ENCODE measurements at regions not wholly inside any gene's neighbourhood (a gene's known extent, or its start where the extent isn't known, plus 50 kb on each side); places are given as distances from the start of the nearest gene placed in this dataset.

DNA sequence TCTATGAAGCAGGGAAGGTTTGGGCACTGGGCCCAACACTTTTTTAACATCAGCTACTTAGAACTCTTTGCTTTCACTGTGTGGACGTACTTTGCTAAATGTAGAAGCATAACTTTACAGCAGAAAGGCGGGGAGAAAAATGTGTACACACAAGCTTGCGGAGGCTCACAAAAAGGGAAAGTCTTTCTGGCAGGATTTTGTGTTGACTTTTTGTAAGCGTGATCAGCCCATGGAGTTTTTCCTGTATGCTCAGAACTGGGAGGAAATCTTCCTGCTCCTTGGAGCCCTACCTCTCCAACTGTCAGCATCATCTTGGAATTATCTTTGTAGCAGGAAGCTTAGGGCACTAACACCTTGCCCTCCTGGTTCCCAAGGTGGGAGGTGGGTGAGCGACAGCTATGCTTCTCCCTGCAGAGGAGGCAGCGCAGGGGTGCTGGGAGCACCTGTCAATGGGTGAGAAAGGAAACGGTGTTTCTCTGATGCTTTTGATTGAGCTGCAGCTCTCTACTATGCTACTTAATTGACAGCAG is 321.9 kb downstream of the GADD45G start:
- intact Hi-C loops (cut with micrococcal nuclease; ENCODE audit: unreplicated experiment): no loop called here
- POLR2A ChIA-PET: no interaction called here
- RAD21 ChIA-PET (ENCODE audit: unreplicated experiment): interaction anchor here (1.8 kb wide), 1 partner anchor 329 kb away, joined by 4 read pairs; no protein-coding TSS in a partner anchor
- H2AFZ ChIP-seq (ENCODE audit: control insufficient read depth, low read depth, low read length): no peak overlapping the region
- no peak overlapping the region for H3K4me3 ChIP-seq
- H3K27me3 ChIP-seq (replicated peaks in 1 of 2; ENCODE audit: control insufficient read depth in 2 of 2, insufficient read depth in 2 of 2, low read length in 1 of 2): peaks cover 1 to 8% of the 10 kb centered on the region in 2 experiments; a peak in 3 of 4 replicates
- in situ Hi-C loops (cut with MboI): no loop called here
- no TSS peak for BruUV-seq (replicated peaks)
- ATAC-seq: no peak
- no peaks in the 10 kb centered on the region for H4K20me1 ChIP-seq (ENCODE audit: control insufficient read depth, insufficient read depth)
- FAIRE-seq: no peak
- CTCF ChIA-PET: interaction anchor here (0.9 to 3.0 kb wide), 2 partner anchors 102 to 325 kb away, joined by 3 to 21 read pairs; no protein-coding TSS in a partner anchor
- no peaks in the 10 kb centered on the region for H3K4me1 ChIP-seq (ENCODE audit: control insufficient read depth, insufficient read depth, low read length)
- H3K27ac ChIP-seq (ENCODE audit: control insufficient read depth, insufficient read depth): no peak overlapping the region
- H3K36me3 ChIP-seq (ENCODE audit: control insufficient read depth in 2 of 2, insufficient read depth in 2 of 2, low read length in 1 of 2): no peaks in the 10 kb centered on the region
- SMC1A ChIA-PET (ENCODE audit: uncharacterized antibody, unreplicated experiment): interaction anchor here (1.5 kb wide), 1 partner anchor 92 kb away, joined by 3 read pairs; no protein-coding TSS in a partner anchor
- no peak overlapping the region for H3K4me2 ChIP-seq (ENCODE audit: control insufficient read depth, insufficient read depth)
- H3K79me2 ChIP-seq (ENCODE audit: control insufficient read depth, insufficient read depth, low read length): no peaks in the 10 kb centered on the region
- H3K9me3 ChIP-seq (replicated peaks; ENCODE audit: control insufficient read depth, insufficient read depth, low read length): no peaks in the 10 kb centered on the region
- WGBS (ENCODE audit: insufficient coverage, insufficient replicate concordance, low lambda C conversion rate, missing lambda C conversion rate): 17% methylated on average over 7 of the region's 7 CpGs
- no peak overlapping the region for H3K9ac ChIP-seq (ENCODE audit: control insufficient read depth, insufficient read depth, low read length)
- no peak for DNase-seq (ENCODE audit: low read depth, low spot score)
- TF ChIP-seq NBN (IDR thresholded peaks at IDR 0.05) (no peak), YBX1 (IDR thresholded peaks at IDR 0.05) (no peak), RUNX3 (IDR thresholded peaks at IDR 0.05; ENCODE audit: low read length) (no peak), TAF1 (IDR thresholded peaks at IDR 0.05; ENCODE audit: borderline replicate concordance, low read depth, low read length) (no peak), FOXK2 (IDR thresholded peaks at IDR 0.05) (no peak), NR2C2 (IDR thresholded peaks at IDR 0.05; ENCODE audit: borderline replicate concordance, control insufficient read depth, insufficient read length, low read depth) (no peak), KLF5 (IDR thresholded peaks at IDR 0.05; ENCODE audit: partially characterized antibody) (no peak), ZSCAN29 (IDR thresholded peaks at IDR 0.05) (no peak), EED (IDR thresholded peaks at IDR 0.05; ENCODE audit: low read depth) (no peak), RELA (IDR thresholded peaks at IDR 0.05; ENCODE audit: borderline replicate concordance, partially characterized antibody) (no peak), RFX5 (IDR thresholded peaks at IDR 0.05; ENCODE audit: low read depth, low read length) (no peak), DPF2 (IDR thresholded peaks at IDR 0.05) (no peak)
- TF ChIP-seq, protein P1, sequence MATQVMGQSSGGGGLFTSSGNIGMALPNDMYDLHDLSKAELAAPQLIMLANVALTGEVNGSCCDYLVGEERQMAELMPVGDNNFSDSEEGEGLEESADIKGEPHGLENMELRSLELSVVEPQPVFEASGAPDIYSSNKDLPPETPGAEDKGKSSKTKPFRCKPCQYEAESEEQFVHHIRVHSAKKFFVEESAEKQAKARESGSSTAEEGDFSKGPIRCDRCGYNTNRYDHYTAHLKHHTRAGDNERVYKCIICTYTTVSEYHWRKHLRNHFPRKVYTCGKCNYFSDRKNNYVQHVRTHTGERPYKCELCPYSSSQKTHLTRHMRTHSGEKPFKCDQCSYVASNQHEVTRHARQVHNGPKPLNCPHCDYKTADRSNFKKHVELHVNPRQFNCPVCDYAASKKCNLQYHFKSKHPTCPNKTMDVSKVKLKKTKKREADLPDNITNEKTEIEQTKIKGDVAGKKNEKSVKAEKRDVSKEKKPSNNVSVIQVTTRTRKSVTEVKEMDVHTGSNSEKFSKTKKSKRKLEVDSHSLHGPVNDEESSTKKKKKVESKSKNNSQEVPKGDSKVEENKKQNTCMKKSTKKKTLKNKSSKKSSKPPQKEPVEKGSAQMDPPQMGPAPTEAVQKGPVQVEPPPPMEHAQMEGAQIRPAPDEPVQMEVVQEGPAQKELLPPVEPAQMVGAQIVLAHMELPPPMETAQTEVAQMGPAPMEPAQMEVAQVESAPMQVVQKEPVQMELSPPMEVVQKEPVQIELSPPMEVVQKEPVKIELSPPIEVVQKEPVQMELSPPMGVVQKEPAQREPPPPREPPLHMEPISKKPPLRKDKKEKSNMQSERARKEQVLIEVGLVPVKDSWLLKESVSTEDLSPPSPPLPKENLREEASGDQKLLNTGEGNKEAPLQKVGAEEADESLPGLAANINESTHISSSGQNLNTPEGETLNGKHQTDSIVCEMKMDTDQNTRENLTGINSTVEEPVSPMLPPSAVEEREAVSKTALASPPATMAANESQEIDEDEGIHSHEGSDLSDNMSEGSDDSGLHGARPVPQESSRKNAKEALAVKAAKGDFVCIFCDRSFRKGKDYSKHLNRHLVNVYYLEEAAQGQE (IDR thresholded peaks at IDR 0.05; ENCODE audit: low read depth, low read length): no peak
- TF ChIP-seq, protein P2, sequence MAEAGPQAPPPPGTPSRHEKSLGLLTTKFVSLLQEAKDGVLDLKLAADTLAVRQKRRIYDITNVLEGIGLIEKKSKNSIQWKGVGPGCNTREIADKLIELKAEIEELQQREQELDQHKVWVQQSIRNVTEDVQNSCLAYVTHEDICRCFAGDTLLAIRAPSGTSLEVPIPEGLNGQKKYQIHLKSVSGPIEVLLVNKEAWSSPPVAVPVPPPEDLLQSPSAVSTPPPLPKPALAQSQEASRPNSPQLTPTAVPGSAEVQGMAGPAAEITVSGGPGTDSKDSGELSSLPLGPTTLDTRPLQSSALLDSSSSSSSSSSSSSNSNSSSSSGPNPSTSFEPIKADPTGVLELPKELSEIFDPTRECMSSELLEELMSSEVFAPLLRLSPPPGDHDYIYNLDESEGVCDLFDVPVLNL (IDR thresholded peaks at IDR 0.05; ENCODE audit: low read depth, low read length): no peak
- TF ChIP-seq, protein P3, sequence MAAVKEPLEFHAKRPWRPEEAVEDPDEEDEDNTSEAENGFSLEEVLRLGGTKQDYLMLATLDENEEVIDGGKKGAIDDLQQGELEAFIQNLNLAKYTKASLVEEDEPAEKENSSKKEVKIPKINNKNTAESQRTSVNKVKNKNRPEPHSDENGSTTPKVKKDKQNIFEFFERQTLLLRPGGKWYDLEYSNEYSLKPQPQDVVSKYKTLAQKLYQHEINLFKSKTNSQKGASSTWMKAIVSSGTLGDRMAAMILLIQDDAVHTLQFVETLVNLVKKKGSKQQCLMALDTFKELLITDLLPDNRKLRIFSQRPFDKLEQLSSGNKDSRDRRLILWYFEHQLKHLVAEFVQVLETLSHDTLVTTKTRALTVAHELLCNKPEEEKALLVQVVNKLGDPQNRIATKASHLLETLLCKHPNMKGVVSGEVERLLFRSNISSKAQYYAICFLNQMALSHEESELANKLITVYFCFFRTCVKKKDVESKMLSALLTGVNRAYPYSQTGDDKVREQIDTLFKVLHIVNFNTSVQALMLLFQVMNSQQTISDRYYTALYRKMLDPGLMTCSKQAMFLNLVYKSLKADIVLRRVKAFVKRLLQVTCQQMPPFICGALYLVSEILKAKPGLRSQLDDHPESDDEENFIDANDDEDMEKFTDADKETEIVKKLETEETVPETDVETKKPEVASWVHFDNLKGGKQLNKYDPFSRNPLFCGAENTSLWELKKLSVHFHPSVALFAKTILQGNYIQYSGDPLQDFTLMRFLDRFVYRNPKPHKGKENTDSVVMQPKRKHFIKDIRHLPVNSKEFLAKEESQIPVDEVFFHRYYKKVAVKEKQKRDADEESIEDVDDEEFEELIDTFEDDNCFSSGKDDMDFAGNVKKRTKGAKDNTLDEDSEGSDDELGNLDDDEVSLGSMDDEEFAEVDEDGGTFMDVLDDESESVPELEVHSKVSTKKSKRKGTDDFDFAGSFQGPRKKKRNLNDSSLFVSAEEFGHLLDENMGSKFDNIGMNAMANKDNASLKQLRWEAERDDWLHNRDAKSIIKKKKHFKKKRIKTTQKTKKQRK (IDR thresholded peaks at IDR 0.05; ENCODE audit: low read depth, low read length): no peak
- TF ChIP-seq, protein P4, sequence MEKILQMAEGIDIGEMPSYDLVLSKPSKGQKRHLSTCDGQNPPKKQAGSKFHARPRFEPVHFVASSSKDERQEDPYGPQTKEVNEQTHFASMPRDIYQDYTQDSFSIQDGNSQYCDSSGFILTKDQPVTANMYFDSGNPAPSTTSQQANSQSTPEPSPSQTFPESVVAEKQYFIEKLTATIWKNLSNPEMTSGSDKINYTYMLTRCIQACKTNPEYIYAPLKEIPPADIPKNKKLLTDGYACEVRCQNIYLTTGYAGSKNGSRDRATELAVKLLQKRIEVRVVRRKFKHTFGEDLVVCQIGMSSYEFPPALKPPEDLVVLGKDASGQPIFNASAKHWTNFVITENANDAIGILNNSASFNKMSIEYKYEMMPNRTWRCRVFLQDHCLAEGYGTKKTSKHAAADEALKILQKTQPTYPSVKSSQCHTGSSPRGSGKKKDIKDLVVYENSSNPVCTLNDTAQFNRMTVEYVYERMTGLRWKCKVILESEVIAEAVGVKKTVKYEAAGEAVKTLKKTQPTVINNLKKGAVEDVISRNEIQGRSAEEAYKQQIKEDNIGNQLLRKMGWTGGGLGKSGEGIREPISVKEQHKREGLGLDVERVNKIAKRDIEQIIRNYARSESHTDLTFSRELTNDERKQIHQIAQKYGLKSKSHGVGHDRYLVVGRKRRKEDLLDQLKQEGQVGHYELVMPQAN (conservative IDR thresholded peaks at IDR 0.05): no peak
